AML-193 (cell line): ENCODE measurements at regions not wholly inside any gene's neighbourhood (a gene's known extent, or its start where the extent isn't known, plus 50 kb on each side); places are given as distances from the start of the nearest gene placed in this dataset.
A peak's percentile ranks its signal among the peaks of the same experiment; 100 is the strongest.

Experiments used
- DNase-seq, 2 experiments: peaks; one replicate each; lab custom pipeline; 2025; lab: John Stamatoyannopoulos, UW

- DNase-seq, result no peak
These were observed 222.3 kb downstream of the SNX10 start for GRCh38 chr7:26513948-26514347.

DNA sequence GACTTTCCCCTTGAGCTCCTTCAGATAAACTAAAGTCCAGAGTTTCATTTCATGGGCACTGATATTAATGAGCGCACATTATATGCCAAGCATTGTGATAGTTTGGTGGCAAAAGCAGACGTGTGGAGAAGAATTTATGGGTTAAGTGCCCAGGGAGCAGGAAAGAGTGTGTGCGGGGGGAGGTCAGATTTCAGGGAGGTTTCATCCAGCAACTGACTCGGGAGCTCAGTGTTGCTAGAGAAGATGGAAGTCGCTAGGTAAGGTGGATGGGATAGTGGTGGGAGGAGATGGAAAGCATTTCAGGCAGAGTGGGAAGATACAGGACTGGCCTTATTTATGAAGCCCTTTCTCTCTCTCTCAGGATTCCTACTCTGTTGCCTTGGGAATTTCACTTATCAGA lies 223.0 kb downstream of the SNX10 start:
- DNase-seq, result no peak

DNA sequence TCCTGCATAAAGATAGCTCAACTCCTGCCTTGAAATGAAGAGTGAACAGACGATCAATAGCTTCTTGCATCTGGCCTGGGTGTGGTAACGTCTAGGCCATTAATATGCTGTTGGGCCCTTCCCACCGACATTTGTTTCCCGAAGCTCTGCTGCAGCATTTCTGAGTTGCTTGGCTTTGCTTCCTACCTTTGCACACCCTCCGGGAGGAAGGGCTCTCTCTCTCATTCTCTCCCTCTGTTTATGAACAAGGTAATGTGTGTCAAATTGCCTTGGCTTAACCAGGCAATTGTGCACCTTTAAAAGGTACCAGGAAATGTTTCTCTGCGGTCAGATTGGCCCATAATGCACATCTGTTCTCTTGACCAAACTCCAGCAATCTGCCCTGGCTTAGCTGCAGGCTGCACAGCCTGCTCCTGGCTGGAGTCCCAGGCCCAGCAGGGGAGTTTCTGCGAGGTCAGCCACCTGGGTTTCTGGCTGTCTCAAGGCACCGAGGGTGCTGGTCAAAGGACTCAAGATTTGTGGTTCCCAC lies 223.7 kb downstream of the SNX10 start:
- DNase-seq, result no peak

- no peak for DNase-seq
These were observed 228.8 kb downstream of the SNX10 start for GRCh38 chr7:26520483-26520882.

GRCh38 chr7:26522633-26523032 lies 231.0 kb downstream of the SNX10 start:
- DNase-seq, result no peak

DNA sequence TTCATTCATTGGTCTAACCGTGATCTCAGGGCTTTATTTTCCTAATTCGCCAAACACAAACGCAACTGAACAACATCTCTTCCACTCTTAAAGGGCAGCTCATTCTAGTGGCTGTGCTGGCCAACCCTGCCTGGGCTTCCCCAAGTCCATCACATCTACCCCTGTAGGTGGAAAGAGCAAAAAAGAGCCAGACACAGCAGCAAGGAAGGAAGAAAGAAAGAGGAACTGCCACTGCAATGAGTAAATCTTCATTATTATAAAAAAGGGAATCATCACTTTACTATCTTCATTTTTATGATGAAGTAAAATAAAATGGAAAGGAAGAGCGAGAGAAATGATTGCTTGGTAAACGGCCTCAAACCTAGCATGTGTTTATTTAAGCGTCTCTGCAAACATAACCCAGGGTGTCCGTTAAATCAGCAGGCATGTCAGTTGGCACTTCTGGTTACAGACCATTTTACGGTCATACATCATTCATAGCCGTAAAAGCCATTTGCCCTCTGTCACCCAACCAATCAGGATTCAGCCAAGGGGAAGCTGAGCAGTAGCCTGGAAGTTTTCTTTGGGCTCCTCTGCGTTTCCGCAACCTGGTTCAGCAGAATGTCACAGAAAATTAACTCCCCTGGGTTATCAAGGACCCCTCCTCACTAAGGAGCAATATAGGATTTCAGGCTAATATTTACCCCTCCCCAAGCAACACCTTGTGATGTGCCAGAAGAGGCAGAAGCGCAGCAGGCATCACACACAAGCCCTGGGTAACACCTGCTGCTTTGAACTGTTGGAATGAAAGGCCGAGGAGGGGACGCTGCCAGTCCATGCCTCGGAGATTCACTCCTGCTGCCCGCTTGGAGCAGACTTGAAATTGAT lies 234.0 kb downstream of the SNX10 start:
- no peak for DNase-seq

DNA sequence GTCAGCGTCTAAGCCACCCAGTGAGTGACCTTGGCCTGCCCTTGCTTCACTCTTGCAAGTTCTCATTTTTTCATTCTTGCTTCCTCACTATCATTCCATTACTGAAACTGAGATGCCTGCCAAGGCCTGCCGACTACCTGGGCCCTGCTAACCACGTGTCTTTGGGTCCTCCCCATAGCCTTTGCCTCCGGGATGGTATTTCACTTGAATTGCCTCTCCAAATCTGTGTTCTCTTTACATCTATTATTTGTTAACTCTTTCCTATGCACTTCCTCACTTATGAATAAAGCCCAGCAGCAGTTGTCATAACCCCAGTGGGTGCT lies 234.6 kb downstream of the SNX10 start:
- DNase-seq, result no peak

DNA sequence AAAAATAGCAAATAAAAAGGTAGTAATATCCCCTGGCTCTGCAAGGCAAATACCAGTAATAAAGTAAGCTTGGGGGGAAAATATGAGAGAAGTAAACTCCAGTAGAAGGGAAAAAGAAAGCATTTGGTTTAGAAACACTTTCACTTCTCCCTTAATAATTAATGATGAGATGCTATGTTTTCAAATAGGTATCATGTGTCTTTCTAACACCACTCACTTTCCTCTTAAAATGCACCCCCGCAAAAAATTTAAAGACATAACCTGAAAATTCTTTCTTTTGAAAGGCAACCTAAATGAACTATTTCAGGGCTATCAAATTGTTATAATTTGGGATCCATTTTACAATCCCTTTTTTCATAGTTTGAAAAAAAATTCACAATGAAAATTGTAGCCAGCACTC lies 240.3 kb downstream of the SNX10 start:
- DNase-seq, result no peak

- no peak for DNase-seq
These were observed 240.8 kb downstream of the SNX10 start for GRCh38 chr7:26532471-26532870.

DNA sequence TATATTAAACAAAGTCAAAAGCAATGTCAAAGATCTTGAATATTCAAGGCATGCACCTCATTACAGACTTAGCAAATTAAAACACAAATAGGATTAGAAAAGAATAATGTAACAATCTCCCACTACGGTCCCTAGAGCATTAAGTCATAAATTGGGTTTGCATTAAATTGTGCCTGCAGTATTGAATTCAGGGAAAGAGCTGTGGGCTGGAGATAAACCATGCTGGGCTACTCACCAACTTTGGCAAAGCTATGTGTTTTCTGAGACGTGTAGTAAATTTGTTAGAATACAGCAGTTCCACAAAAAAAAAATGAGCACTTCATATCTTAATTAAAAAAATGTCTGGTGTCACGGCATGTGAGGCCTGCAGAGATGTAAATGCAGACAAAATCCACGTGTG lies 241.6 kb downstream of the SNX10 start:
- DNase-seq, result no peak

DNA sequence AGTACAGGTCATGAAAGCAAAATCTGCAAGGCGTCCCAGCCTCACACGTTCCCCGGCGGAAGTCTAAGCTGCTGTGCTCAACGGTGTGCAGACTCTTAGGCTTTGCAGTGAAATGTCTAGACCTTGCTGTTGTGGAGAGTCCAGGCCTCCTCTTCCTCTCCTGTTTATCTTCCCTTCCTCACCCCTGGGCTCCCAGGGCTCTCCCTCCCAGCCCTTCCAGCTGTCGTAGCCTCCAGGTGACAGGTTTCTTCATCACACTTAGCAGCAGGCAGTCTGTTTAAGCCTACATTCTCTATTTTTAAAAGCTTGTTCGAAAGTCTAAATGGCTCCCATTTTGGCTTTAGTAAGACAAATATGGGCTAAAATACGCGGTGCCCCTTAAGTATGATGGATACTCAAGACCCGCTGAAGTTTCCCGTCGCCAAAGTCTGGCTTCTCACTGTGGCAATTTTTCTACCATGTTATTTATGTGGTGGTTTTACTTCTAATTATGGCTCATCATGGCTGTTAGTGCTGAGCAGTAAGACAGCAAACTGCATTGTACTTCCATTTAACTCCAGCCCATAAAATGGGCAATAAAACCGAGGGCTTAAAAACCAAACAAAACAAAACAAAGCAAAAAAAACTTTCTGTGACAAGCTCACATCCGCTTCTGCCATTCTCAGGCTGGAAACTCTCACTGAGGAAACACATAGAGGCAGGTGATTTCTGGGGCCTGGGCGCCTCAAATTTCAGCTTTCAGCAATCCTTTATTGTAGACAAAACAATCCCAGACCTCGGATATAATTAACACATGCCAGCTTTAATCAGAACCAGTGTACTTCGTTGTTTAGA lies 243.2 kb downstream of the SNX10 start:
- no peak for DNase-seq

- DNase-seq, result no peak
These were observed 243.9 kb downstream of the SNX10 start for GRCh38 chr7:26535483-26536007.

GRCh38 chr7:26538216-26538615 lies 246.6 kb downstream of the SNX10 start:
- DNase-seq, result no peak

- no peak for DNase-seq
These were observed 247.0 kb downstream of the SNX10 start for GRCh38 chr7:26538689-26539088.

DNA sequence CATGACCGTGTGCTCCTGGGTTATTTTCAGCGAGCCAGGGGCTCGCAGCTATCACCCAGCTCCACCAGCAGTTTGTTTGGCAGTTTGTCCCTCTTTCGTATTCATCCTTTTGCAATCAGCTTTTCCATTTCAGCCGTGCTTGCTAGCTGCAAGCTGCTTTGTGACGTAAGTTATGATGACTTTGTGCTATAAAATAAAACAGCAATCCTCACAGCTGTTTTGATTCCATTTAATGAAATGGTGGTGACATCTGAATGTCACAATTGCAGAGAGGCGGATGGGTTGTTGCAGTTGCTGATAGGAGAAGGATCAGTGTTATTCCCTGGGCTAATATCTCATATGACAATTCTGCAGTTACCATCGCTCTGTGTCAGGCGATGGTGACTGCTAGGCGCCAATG lies 251.7 kb downstream of the SNX10 start:
- DNase-seq, result no peak

- no peak for DNase-seq
These were observed 252.3 kb downstream of the SNX10 start for GRCh38 chr7:26543951-26544350.

GRCh38 chr7:26546508-26547053 lies 254.9 kb downstream of the SNX10 start:
- no peak for DNase-seq

GRCh38 chr7:26547156-26547555 lies 255.5 kb downstream of the SNX10 start:
- no peak for DNase-seq

GRCh38 chr7:26549281-26549944 lies 257.8 kb downstream of the SNX10 start:
- peak in 1 of 2 experiments; percentile 4 for DNase-seq

DNA sequence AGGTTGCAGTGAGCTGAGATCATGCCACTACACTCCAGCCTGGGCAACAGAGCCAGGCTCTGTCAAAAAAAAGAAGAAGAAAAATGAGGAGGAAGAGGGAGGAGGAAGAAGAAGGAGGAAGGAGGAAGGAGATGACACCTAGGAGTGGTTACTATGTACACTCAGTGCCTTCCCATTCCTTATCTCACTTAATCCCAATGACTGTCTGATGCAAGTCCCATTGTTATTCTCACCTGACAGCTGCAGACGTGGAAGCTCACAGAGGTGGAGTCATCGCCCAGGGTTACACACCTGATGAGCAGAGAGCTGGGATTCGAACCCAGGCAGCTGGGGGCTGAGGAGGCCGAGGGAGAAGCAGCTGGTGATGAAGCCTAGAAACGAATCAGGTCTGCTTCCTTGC lies 258.8 kb downstream of the SNX10 start:
- no peak for DNase-seq

DNA sequence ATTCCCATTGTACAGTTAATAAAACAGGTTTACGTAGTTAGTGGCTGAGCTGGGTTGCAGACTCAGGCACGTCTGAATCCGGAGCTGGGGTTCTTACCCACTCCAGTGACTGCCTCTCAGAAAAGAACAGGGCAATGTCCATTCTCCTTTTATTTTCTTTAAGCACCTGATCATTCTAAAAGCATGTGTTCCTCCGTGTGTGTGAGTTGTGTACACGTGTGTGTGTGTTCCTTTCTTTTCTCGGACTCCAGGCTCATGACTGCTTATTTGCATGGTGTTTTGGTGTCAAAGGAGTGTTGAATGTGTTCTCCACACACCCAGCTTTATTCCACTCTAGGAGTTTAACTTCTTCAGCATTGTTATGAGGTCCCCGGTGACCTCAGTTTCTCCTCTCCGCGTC lies 260.1 kb downstream of the SNX10 start:
- DNase-seq, result no peak

DNA sequence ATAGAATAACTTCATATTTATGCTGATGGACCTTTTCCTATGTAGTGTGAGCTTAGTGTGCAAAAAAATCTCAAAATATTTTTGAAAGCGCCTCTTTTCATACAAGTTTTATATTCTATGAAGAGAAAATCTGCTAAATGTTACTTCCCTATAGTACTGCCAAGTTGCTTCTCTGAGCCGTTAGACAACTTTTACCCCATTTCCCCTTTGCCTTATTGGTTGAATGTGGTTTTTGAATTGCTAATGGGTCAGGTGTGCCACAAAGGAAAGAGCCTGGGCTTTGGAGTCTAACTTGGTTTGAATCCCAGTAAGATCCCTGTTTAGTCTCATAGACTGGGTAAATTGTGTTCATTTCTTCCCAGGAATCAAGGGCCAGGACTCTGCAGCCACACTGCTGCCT lies 261.5 kb downstream of the SNX10 start:
- peak; percentile 12 to 20 for DNase-seq
